Endodermal cell (in vitro differentiated cells): ENCODE measurements at regions not wholly inside any gene's neighbourhood (a gene's known extent, or its start where the extent isn't known, plus 50 kb on each side); places are given as distances from the start of the nearest gene placed in this dataset.
"Not testable (repeated sequence)": the region's sequence is repeated elsewhere in the genome, so short reads cannot be mapped to it uniquely, and the experiment has no call there.

Experiments used
- DNase-seq: peaks from one replicate; pipeline ENCODE4 v3.0.0-alpha.2; 2017
- H3K27ac ChIP-seq: 2 replicates; pipeline ENCODE4 v1.5.1; 2013; ENCODE audit warnings: mild to moderate bottlenecking, low read depth, low read length, moderate library complexity
- H3K27me3 ChIP-seq: 2 replicates; pipeline ENCODE4 v1.6.1; 2013; ENCODE audit warnings: mild to moderate bottlenecking, low read length, moderate library complexity; ENCODE audit not compliant: insufficient read depth, control insufficient read depth, poor library complexity, severe bottlenecking
- H3K36me3 ChIP-seq: 2 replicates; pipeline ENCODE4 v1.7.0; 2013; ENCODE audit warnings: mild to moderate bottlenecking, low read length, moderate library complexity; ENCODE audit not compliant: control insufficient read depth, insufficient read depth
- H3K4me1 ChIP-seq: one replicate; pipeline ENCODE4 v1.7.0; 2013; ENCODE audit warnings: low read length; ENCODE audit not compliant: control insufficient read depth, insufficient read depth
- H3K4me3 ChIP-seq: 2 replicates; pipeline ENCODE4 v1.5.1; 2013; ENCODE audit warnings: mild to moderate bottlenecking, low read length, moderate library complexity
- H3K9ac ChIP-seq: 2 replicates; pipeline ENCODE4 v1.6.1; 2013; ENCODE audit warnings: mild to moderate bottlenecking, low read length, moderate library complexity; ENCODE audit not compliant: poor library complexity, severe bottlenecking; ENCODE audit errors: extremely low read depth
- H3K9me3 ChIP-seq: 2 replicates; pipeline ENCODE4 v1.6.1; 2013; ENCODE audit warnings: mild to moderate bottlenecking, low read length, moderate library complexity; ENCODE audit not compliant: control insufficient read depth
- H3K27ac Mint-ChIP-seq: 2 replicates; pipeline ENCODE4 v1.8.0; 2020; ENCODE audit warnings: mixed read lengths
- H3K27me3 Mint-ChIP-seq: 2 replicates; pipeline ENCODE4 v1.8.0; 2021; ENCODE audit warnings: mild to moderate bottlenecking, mixed read lengths; ENCODE audit not compliant: insufficient read depth
- H3K36me3 Mint-ChIP-seq: 2 replicates; pipeline ENCODE4 v1.8.0; 2020; ENCODE audit warnings: low read depth, mixed read lengths
- H3K4me1 Mint-ChIP-seq: 2 replicates; pipeline ENCODE4 v1.8.0; 2020; ENCODE audit warnings: mixed read lengths
- H3K4me3 Mint-ChIP-seq: 2 replicates; pipeline ENCODE4 v1.8.0; 2020; ENCODE audit warnings: mild to moderate bottlenecking, moderate library complexity, mixed read lengths
- H3K9me3 Mint-ChIP-seq: 2 replicates; pipeline ENCODE4 v1.8.0; 2020; ENCODE audit warnings: mild to moderate bottlenecking, mixed read lengths
- WGBS, 2 experiments: methylation state at CpG; one replicate each; pipeline versions ENCODE4 v1.1.5 to v1.1.7; 2013; ENCODE audit warnings: missing lambda C conversion rate in 2 of 2, mixed read lengths in 1 of 2; ENCODE audit not compliant: insufficient coverage in 1 of 2, insufficient read length in 1 of 2; 5-methylcytosine and 5-hydroxymethylcytosine counted together
- TF ChIP-seq, protein P1 (sequence below): fragments of 200-600 bp; sonication (generic); conservative IDR thresholded peaks from 2 replicates; pipeline ENCODE4 v1.5.0; 2021; ENCODE audit warnings: antibody characterized with exemption, mild to moderate bottlenecking

DNA sequence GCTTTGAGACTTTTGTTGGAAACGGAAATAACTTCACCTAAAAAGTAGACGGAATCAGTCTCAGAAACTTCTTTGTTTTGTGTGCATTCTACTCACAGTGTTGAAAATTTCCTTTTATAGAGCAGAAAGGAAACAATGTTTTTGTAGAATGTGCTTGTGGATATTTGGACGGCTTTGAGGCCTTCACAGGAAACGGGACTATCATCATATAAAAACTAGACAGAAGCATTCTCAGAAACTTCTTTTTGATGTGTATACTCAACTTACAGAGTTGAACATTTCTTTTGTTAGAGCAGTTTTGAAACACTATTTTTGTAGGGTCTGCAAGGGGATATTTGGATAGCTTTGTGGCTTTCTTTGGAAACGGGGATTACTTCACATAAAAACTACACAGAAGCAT, 627.5 kb upstream of the ZNF337 start:
- Histone ChIP-seq H3K4me1 (no peaks in the 10 kb centered on the region), H3K4me3 (no peak overlapping the region), H3K9me3 (no peaks in the 10 kb centered on the region), H3K36me3 (no peaks in the 10 kb centered on the region), H3K9ac (no peak overlapping the region), H3K27ac (no peak overlapping the region), H3K27me3 (no peaks in the 10 kb centered on the region)
- H3K9me3 Mint-ChIP-seq, result peaks cover 52% of the 10 kb centered on the region
- TF ChIP-seq, protein P1, sequence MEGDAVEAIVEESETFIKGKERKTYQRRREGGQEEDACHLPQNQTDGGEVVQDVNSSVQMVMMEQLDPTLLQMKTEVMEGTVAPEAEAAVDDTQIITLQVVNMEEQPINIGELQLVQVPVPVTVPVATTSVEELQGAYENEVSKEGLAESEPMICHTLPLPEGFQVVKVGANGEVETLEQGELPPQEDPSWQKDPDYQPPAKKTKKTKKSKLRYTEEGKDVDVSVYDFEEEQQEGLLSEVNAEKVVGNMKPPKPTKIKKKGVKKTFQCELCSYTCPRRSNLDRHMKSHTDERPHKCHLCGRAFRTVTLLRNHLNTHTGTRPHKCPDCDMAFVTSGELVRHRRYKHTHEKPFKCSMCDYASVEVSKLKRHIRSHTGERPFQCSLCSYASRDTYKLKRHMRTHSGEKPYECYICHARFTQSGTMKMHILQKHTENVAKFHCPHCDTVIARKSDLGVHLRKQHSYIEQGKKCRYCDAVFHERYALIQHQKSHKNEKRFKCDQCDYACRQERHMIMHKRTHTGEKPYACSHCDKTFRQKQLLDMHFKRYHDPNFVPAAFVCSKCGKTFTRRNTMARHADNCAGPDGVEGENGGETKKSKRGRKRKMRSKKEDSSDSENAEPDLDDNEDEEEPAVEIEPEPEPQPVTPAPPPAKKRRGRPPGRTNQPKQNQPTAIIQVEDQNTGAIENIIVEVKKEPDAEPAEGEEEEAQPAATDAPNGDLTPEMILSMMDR, result no peak
- DNase-seq, result no peak
- H3K27ac Mint-ChIP-seq, result no peak overlapping the region
- H3K36me3 Mint-ChIP-seq, result no peaks in the 10 kb centered on the region
- 90 to 94% methylated on average over 2 to 5 of the region's 5 CpGs for WGBS, 2 experiments
- no peaks in the 10 kb centered on the region for H3K4me1 Mint-ChIP-seq
- H3K27me3 Mint-ChIP-seq, result no peaks in the 10 kb centered on the region
- H3K4me3 Mint-ChIP-seq, result no peak overlapping the region

DNA sequence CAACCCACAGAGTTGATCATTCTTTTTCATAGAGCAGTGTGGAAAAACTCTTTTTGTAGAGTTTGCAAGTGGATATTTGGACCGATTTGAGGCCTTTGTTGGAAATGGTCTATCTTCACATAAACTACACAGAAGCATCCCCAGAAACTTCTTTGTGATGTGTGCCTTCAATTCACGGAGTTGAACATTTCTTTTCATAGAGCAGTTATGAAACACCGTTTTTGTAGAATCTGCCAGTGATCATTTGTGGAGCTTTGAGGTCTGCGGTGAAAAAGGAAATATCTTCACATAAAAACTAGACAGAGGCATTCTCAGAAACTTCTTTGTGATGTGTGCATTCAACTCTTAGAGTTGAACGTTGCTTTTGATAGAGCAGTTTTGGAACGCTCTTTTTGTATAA, 618.4 kb upstream of the ZNF337 start:
- Histone ChIP-seq H3K4me1 (no peaks in the 10 kb centered on the region), H3K27ac (no peak overlapping the region), H3K4me3 (no peak overlapping the region), H3K9ac (no peak overlapping the region), H3K9me3 (no peaks in the 10 kb centered on the region), H3K27me3 (no peaks in the 10 kb centered on the region), H3K36me3 (no peaks in the 10 kb centered on the region)
- Mint-ChIP-seq H3K27ac (no peak overlapping the region), H3K4me3 (no peak overlapping the region), H3K27me3 (no peaks in the 10 kb centered on the region), H3K36me3 (no peaks in the 10 kb centered on the region), H3K4me1 (no peaks in the 10 kb centered on the region), H3K9me3 (peaks cover 28% of the 10 kb centered on the region)
- TF ChIP-seq, protein P1, result no peak
- 88 to 91% methylated on average over 5 to 6 of the region's 6 CpGs for WGBS, 2 experiments
- DNase-seq, result no peak

DNA sequence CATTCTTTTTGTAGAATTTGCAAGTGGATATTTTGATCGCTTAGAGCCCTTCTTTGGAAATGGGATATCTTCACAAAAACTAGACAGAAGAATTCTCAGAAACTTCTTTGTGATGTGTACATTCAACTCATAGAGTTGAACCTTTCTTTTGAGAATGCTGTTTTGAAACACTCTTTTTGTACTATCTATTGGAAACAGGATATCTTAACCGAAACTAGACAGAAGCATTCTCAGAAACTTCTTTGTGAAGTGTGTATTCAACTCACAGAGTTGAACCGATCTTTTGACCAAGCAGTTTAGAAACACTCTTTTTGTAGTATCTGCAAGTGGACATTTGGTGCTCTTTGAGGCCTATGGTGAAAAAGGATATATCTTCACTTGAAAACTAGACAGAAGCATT, 613.1 kb upstream of the ZNF337 start:
- H3K4me3 ChIP-seq, H3K27me3 ChIP-seq, H3K4me3 Mint-ChIP-seq, DNase-seq, H3K9ac ChIP-seq, H3K36me3 ChIP-seq, H3K27ac Mint-ChIP-seq, H3K4me1 ChIP-seq, H3K4me1 Mint-ChIP-seq, H3K9me3 ChIP-seq, H3K27ac ChIP-seq, H3K27me3 Mint-ChIP-seq, H3K36me3 Mint-ChIP-seq: not testable (repeated sequence)
- peaks cover 38% of the 10 kb centered on the region for H3K9me3 Mint-ChIP-seq
- WGBS, 2 experiments, result 93 to 95% methylated on average over 2 of the region's 3 CpGs

DNA sequence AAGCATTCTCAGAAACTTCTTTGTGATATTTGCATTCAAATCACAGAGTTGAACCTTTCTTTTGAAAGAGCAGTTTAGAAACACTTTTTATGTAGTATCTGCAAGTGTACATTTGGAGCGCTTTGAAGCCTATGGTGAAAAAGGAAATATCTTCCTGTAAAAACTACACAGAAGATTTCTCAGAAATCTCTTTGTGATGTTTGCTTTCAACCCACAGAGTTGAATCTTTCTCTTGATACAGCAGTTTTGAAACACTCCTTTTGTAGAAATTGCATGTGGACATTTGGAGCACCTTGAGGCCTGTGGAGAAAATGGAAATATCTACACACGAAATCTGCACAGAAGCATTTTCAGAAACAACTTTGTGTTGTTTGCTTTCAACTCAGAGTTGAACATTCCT, 612.3 kb upstream of the ZNF337 start:
- Histone ChIP-seq H3K4me3 (no peak overlapping the region), H3K27ac (no peak overlapping the region), H3K4me1 (no peaks in the 10 kb centered on the region), H3K9me3 (no peaks in the 10 kb centered on the region), H3K36me3 (no peaks in the 10 kb centered on the region), H3K9ac (no peak overlapping the region), H3K27me3 (no peaks in the 10 kb centered on the region)
- TF ChIP-seq, protein P1, result no peak
- H3K27ac Mint-ChIP-seq, result no peak overlapping the region
- whole genome bisulfite sequencing, 2 experiments, result 93 to 100% methylated on average over 2 of the region's 2 CpGs
- H3K4me1 Mint-ChIP-seq, result no peaks in the 10 kb centered on the region
- H3K27me3 Mint-ChIP-seq, result no peaks in the 10 kb centered on the region
- no peaks in the 10 kb centered on the region for H3K36me3 Mint-ChIP-seq
- no peak for DNase-seq
- peaks cover 38% of the 10 kb centered on the region for H3K9me3 Mint-ChIP-seq
- H3K4me3 Mint-ChIP-seq, result no peak overlapping the region
